ENCODE measurements at regions not wholly inside any gene's neighbourhood (a gene's known extent, or its start where the extent isn't known, plus 50 kb on each side); places are given as distances from the start of the nearest gene placed in this dataset.

DNA sequence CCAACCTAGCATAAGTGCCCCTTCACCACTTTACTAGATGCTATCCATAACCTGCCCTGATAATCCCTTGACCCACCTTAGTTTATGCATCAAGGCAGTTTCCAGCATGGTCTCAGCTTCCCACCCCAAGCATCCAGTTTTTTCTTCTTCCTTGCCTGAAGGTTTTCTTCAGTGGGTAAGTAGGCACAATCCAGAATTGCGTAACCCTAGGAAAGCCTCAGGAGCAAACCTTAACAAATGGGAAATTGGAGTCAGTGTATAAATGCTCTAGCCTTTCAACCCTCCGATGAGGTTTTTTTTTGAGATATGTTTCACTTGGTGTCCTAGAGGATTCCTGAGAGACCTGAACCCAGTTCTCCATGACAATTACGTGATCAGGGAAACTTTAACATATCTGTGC, 614.0 kb upstream of the BOD1L1 start:
- Histone ChIP-seq H3K27me3 (ENCODE audit: control insufficient read depth, insufficient read depth, low read length) (no peaks in the 10 kb centered on the region), H3K27ac (ENCODE audit: low read depth, low read length) (no peak overlapping the region), H3K4me3 (ENCODE audit: low read length) (no peak overlapping the region), H3K4me1 (ENCODE audit: control insufficient read depth, insufficient read depth, low read length) (no peaks in the 10 kb centered on the region), H3K36me3 (ENCODE audit: control insufficient read depth, insufficient read depth, low read length) (no peaks in the 10 kb centered on the region), H3K9ac (ENCODE audit: low read length) (no peak overlapping the region)

DNA sequence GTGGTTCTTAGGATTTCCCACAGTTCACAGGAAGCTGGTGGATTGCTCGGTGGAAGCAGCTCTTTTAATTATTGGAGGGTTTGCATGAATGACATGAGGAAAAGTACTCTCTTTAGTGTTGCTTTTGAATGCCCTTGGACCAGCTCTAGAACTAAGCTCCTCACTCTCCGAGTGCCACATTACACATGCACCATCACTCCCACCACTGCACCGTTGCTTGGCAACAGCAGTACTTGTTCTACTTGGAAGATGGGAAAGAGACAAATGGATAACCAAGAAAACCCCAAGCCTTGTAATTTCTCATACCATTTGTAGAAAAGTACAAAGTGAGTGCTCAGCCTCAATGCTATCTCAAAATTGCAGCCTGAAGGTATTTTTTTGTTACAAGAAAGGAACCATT, 620.2 kb upstream of the BOD1L1 start:
- Histone ChIP-seq H3K27ac (ENCODE audit: low read depth, low read length) (no peak overlapping the region), H3K4me1 (ENCODE audit: control insufficient read depth, insufficient read depth, low read length) (no peaks in the 10 kb centered on the region), H3K27me3 (ENCODE audit: control insufficient read depth, insufficient read depth, low read length) (no peaks in the 10 kb centered on the region), H3K36me3 (ENCODE audit: control insufficient read depth, insufficient read depth, low read length) (no peaks in the 10 kb centered on the region), H3K4me3 (ENCODE audit: low read length) (no peak overlapping the region), H3K9ac (ENCODE audit: low read length) (no peak overlapping the region)

DNA sequence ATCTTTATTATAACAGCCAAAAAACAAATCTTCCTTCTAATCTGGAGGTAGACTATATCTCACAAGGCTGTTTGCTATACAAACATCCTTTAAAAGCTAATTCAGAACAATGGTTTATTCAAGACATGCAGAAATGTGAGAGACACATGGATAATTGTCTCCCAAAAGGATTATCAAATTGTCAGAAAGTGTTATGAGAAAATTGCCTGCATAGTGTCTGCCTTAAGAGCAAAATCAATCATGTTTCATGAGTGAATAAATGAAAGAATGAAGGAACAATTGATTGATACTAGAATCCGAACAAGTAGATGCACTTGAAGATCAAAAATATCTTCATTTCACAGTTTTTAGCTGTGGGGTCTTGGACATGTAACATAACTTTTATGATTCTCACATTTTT, 621.7 kb upstream of the BOD1L1 start:
- H3K27me3 ChIP-seq (ENCODE audit: control insufficient read depth, insufficient read depth, low read length): no peaks in the 10 kb centered on the region

DNA sequence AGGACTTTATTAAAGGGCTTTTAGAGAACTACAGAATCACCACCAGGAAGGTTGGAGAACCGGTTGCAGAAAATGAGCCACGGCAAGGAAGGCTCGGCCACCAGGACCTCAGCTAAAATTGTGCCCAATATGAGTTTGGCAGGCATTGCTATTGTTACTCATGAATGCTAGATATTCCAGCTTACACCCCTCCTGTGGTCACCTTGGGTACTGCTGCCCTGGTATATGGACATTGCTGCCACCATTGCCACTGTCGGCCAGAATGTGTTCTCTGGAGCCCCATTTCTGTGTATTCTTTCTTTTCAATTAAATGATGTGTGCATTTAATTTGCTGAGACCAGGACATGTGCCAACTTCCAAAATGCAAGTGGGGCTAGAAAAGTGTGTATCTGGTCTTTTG, 626.7 kb upstream of the BOD1L1 start:
- no peaks in the 10 kb centered on the region for H3K27me3 ChIP-seq (ENCODE audit: control insufficient read depth, insufficient read depth, low read length)
- H3K27ac ChIP-seq (ENCODE audit: low read depth, low read length): no peak overlapping the region
- no peak overlapping the region for H3K4me3 ChIP-seq (ENCODE audit: low read length)
- H3K4me1 ChIP-seq (ENCODE audit: control insufficient read depth, insufficient read depth, low read length): no peaks in the 10 kb centered on the region
- no peak overlapping the region for H3K9ac ChIP-seq (ENCODE audit: low read length)
- H3K36me3 ChIP-seq (ENCODE audit: control insufficient read depth, insufficient read depth, low read length): no peaks in the 10 kb centered on the region

More for the DNA sequence above, 621.7 kb upstream of the BOD1L1 start:
- Histone ChIP-seq H3K4me3 (ENCODE audit: low read length) (no peak overlapping the region), H3K4me1 (ENCODE audit: control insufficient read depth, insufficient read depth, low read length) (no peaks in the 10 kb centered on the region), H3K27ac (ENCODE audit: low read depth, low read length) (no peak overlapping the region), H3K36me3 (ENCODE audit: control insufficient read depth, insufficient read depth, low read length) (no peaks in the 10 kb centered on the region), H3K9ac (ENCODE audit: low read length) (no peak overlapping the region)

DNA sequence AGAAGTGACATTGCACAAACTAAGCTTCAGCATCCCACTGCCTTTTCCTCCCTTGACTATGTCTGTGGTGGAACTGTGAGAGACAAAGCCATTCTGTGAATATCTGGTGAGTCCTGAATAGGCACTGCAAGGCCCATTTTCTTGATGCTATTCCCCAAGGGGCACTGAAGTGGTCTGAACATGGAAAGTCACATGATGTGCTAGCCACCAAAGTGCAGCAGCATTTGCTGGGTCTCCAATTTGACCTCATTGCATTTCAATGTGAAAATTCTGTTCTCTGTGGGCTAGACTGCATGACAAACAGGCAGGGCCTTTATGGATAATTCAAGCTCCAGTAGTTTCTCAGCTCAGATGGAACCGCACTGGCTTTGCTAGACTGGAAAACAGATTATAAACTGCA, 627.4 kb upstream of the BOD1L1 start:
- Histone ChIP-seq H3K27ac (ENCODE audit: low read depth, low read length) (no peak overlapping the region), H3K27me3 (ENCODE audit: control insufficient read depth, insufficient read depth, low read length) (no peaks in the 10 kb centered on the region), H3K4me3 (ENCODE audit: low read length) (no peak overlapping the region), H3K36me3 (ENCODE audit: control insufficient read depth, insufficient read depth, low read length) (no peaks in the 10 kb centered on the region), H3K9ac (ENCODE audit: low read length) (no peak overlapping the region), H3K4me1 (ENCODE audit: control insufficient read depth, insufficient read depth, low read length) (no peaks in the 10 kb centered on the region)

DNA sequence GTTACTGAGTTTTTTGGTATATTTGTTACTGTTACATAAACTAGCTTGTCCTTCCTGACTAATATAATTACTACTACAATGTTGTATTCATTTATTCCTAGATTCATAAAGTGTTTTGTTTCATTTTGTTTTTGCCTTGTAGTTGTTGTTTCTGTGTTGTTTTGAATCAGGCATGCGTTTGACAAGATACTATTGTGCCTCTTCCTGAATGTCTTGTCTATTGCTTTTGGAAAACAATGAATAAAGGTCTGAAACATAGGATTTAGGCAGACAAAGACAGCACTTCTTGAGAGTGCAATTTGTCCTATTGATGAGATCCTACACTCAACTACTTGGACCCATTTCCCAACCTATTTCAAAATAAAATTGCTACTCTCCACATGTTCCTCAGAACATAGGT, 630.4 kb upstream of the BOD1L1 start:
- H3K4me1 ChIP-seq (ENCODE audit: control insufficient read depth, insufficient read depth, low read length): no peaks in the 10 kb centered on the region
- no peak overlapping the region for H3K27ac ChIP-seq (ENCODE audit: low read depth, low read length)
- no peak overlapping the region for H3K9ac ChIP-seq (ENCODE audit: low read length)
- no peaks in the 10 kb centered on the region for H3K27me3 ChIP-seq (ENCODE audit: control insufficient read depth, insufficient read depth, low read length)
- H3K4me3 ChIP-seq (ENCODE audit: low read length): no peak overlapping the region
- no peaks in the 10 kb centered on the region for H3K36me3 ChIP-seq (ENCODE audit: control insufficient read depth, insufficient read depth, low read length)

DNA sequence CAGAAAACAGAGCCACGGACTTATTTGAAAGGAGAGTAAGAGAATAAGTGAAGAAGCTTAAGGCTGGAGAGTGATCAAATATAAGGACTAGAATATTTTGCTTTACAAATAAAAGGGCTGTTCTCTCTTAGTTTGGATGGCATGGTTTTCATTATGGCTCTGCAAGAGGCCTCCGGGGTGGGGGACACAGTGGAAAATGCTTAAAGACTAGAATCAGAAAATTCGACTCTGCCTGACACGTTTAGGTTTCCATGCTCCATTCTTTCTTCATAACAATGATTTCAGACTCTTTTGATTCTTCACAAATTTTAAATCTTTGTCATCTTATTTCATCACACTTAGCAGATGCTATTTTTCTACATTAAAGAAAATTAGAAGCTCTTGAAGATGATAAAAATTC, 632.4 kb upstream of the BOD1L1 start:
- Histone ChIP-seq H3K4me1 (ENCODE audit: control insufficient read depth, insufficient read depth, low read length) (no peaks in the 10 kb centered on the region), H3K9ac (ENCODE audit: low read length) (no peak overlapping the region), H3K36me3 (ENCODE audit: control insufficient read depth, insufficient read depth, low read length) (no peaks in the 10 kb centered on the region), H3K4me3 (ENCODE audit: low read length) (no peak overlapping the region), H3K27ac (ENCODE audit: low read depth, low read length) (no peak overlapping the region), H3K27me3 (ENCODE audit: control insufficient read depth, insufficient read depth, low read length) (no peaks in the 10 kb centered on the region)

DNA sequence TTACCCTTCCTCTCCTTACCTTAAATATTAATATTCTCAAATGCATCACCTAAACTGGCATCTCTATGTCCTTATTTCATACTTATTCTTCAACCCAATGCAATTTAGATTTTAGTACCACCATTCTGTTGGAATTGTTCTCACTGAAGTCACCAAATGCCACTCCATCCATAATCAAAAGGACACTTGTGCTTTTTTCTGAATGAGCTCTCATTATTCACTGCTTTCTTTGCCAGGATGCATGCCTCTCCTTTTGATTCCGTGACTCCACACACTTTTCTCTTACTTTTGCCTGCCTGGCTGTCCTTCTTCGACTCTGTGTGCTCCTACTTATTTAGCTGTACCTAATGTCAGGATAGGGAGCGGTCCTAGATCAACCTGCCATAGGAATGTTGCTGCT, 633.1 kb upstream of the BOD1L1 start:
- H3K27ac ChIP-seq (ENCODE audit: low read depth, low read length): no peak overlapping the region
- H3K4me3 ChIP-seq (ENCODE audit: low read length): no peak overlapping the region
- H3K36me3 ChIP-seq (ENCODE audit: control insufficient read depth, insufficient read depth, low read length): no peaks in the 10 kb centered on the region
- no peaks in the 10 kb centered on the region for H3K4me1 ChIP-seq (ENCODE audit: control insufficient read depth, insufficient read depth, low read length)
- no peak overlapping the region for H3K9ac ChIP-seq (ENCODE audit: low read length)
- no peaks in the 10 kb centered on the region for H3K27me3 ChIP-seq (ENCODE audit: control insufficient read depth, insufficient read depth, low read length)

DNA sequence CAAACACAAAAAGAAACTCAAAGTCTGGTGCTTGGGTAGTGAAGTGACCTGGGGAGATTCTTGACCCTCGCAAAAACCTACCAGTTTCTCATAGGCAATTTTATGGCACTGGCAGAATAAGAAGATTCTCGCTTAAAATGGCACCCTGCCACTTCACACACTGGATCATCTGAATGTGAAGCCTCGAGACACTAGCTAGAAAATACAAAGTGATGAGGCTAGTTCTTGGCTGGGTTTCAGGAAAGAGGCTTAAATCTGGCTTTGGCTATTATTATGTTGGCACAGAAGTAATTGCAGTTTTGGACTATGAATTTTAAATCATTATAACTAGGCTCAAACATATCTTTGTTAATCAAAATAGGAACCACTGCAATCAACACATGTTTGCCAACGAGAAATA, 634.7 kb upstream of the BOD1L1 start:
- Histone ChIP-seq H3K36me3 (ENCODE audit: control insufficient read depth, insufficient read depth, low read length) (no peaks in the 10 kb centered on the region), H3K27ac (ENCODE audit: low read depth, low read length) (no peak overlapping the region), H3K9ac (ENCODE audit: low read length) (no peak overlapping the region), H3K4me3 (ENCODE audit: low read length) (no peak overlapping the region), H3K27me3 (ENCODE audit: control insufficient read depth, insufficient read depth, low read length) (no peaks in the 10 kb centered on the region), H3K4me1 (ENCODE audit: control insufficient read depth, insufficient read depth, low read length) (no peaks in the 10 kb centered on the region)

DNA sequence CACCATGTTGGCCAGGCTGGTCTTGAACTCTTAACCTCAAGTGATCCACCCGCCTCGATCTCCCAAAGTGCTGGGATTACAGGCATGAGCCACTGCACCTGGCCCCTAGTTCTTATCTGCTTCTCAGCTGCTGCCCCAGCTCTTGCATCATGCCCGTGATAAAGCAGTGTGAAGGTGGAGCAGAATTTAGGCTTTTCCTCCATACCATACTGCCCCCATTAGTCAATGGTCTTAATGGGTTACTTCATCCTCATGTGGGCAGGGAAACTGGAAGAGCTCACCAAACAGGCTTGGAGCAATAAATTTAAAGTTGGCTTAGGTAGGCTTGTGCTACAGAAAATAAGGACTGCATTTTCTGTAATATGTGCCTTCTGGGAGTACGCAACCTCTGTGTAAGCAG, 636.9 kb upstream of the BOD1L1 start:
- no peaks in the 10 kb centered on the region for H3K27me3 ChIP-seq (ENCODE audit: control insufficient read depth, insufficient read depth, low read length)
- no peaks in the 10 kb centered on the region for H3K4me1 ChIP-seq (ENCODE audit: control insufficient read depth, insufficient read depth, low read length)
- H3K36me3 ChIP-seq (ENCODE audit: control insufficient read depth, insufficient read depth, low read length): no peaks in the 10 kb centered on the region
- H3K9ac ChIP-seq (ENCODE audit: low read length): no peak overlapping the region
- no peak overlapping the region for H3K4me3 ChIP-seq (ENCODE audit: low read length)
- no peak overlapping the region for H3K27ac ChIP-seq (ENCODE audit: low read depth, low read length)

DNA sequence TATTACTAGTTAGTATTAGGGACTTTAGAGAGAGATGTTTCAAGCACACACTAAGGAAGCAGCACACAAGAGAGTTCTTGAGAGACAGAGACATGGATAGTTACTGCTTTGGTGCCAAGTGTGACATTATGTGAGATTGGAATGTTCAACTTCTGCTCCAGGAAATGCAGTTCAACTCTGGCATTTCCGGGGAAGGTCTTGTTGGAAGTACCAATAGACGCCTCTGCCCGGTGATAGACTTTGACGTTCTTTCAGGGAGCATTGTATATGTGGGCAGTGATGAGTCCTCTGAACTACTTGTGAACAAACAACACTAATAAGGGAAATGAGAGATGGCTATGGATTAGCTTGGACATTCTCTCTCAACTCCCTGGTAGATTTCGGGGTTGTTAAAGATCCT, 638.1 kb upstream of the BOD1L1 start:
- H3K4me1 ChIP-seq (ENCODE audit: control insufficient read depth, insufficient read depth, low read length): no peaks in the 10 kb centered on the region

DNA sequence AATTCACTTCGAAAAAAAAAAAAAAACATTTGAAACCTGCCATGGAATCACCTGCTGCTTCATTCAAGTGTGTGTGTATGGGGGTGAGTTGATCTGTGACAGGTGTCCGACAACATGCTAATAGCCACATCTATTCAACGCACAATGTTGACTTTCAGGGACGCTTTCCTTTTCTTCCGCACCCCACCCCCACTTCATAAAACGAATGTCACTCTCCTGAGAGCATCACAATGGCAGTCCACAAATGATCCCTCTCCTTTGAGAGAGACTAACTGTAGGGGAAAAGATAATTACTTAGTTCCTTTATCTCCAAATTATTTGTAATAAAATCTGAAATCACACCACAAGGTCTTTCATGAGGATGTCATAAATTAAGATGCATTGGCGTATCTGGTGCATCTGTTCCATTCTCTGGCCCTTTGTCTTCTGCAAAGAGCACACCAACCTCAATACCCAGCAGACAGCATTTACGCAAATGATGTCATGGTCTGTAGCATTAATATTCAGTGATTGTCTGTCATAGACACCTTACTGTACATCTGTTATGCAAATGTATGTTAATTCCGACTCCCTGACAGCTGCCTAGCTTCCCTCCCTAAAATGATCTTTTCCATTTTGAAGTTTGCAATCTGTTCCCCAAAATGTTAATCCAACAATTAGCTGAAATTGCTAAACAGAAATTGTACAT, 640.0 kb upstream of the BOD1L1 start:
- H3K36me3 ChIP-seq (ENCODE audit: control insufficient read depth, insufficient read depth, low read length): no peaks in the 10 kb centered on the region
- H3K9ac ChIP-seq (ENCODE audit: low read length): no peak overlapping the region
- H3K4me1 ChIP-seq (ENCODE audit: control insufficient read depth, insufficient read depth, low read length): no peaks in the 10 kb centered on the region
- H3K27ac ChIP-seq (ENCODE audit: low read depth, low read length): no peak overlapping the region
- no peaks in the 10 kb centered on the region for H3K27me3 ChIP-seq (ENCODE audit: control insufficient read depth, insufficient read depth, low read length)
- no peak overlapping the region for H3K4me3 ChIP-seq (ENCODE audit: low read length)

More for the DNA sequence above, 638.1 kb upstream of the BOD1L1 start:
- Histone ChIP-seq H3K27me3 (ENCODE audit: control insufficient read depth, insufficient read depth, low read length) (no peaks in the 10 kb centered on the region), H3K27ac (ENCODE audit: low read depth, low read length) (no peak overlapping the region), H3K36me3 (ENCODE audit: control insufficient read depth, insufficient read depth, low read length) (no peaks in the 10 kb centered on the region), H3K4me3 (ENCODE audit: low read length) (no peak overlapping the region), H3K9ac (ENCODE audit: low read length) (no peak overlapping the region)

DNA sequence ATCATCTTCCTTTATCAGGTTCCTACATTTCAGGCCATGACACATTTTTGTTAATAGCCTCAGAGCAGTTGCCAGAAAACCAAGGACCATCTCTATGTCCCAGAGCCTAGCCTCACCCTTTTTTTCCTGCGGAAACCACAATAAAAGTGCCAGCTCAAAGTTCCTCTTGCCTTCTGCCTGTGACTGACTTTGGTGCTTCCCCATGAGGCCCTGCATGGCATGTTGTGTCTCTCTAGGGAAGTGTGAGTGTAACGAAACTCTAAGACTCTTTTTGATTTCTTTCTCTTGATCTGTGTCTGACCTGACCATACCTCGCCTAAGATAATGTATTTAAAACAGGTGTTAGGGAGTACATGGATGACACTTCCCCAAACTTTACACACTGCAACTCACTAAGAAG, 642.3 kb upstream of the BOD1L1 start:
- H3K4me1 ChIP-seq (ENCODE audit: control insufficient read depth, insufficient read depth, low read length): no peaks in the 10 kb centered on the region
- H3K27me3 ChIP-seq (ENCODE audit: control insufficient read depth, insufficient read depth, low read length): no peaks in the 10 kb centered on the region
- no peak overlapping the region for H3K27ac ChIP-seq (ENCODE audit: low read depth, low read length)
- no peak overlapping the region for H3K4me3 ChIP-seq (ENCODE audit: low read length)
- H3K9ac ChIP-seq (ENCODE audit: low read length): no peak overlapping the region
- H3K36me3 ChIP-seq (ENCODE audit: control insufficient read depth, insufficient read depth, low read length): no peaks in the 10 kb centered on the region

Data from rectal smooth muscle tissue (tissue), 1 donor.